ENCODE measurements at regions not wholly inside any gene's neighbourhood (a gene's known extent, or its start where the extent isn't known, plus 50 kb on each side); places are given as distances from the start of the nearest gene placed in this dataset.
"Not testable (repeated sequence)": the region's sequence is repeated elsewhere in the genome, so short reads cannot be mapped to it uniquely, and the experiment has no call there.

DNA sequence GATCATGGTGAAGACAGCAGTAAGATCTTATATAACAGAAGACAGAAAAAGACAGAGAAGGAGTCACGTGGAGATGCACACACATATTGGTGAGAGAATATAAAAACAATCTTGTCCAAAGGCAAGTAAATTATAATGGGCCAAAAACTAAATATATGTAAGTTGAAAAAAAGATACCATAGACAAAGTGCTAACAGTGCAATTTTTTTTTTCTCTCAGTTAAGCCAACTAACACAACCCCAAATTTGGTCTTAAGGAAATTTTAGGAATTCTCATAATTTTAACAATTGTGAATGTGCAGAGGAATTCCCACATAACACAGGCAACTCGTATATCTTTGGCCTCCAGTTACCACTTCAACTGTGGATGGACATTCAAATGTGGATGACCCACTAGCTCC is 432.2 kb downstream of the SOX2 start:
- H3K4me1 ChIP-seq (ENCODE audit: insufficient read depth, low read length), result no peaks in the 10 kb centered on the region
- DNase-seq (ENCODE audit: insufficient read length, low spot score, missing footprints), result no peak
- TF ChIP-seq, protein P1, sequence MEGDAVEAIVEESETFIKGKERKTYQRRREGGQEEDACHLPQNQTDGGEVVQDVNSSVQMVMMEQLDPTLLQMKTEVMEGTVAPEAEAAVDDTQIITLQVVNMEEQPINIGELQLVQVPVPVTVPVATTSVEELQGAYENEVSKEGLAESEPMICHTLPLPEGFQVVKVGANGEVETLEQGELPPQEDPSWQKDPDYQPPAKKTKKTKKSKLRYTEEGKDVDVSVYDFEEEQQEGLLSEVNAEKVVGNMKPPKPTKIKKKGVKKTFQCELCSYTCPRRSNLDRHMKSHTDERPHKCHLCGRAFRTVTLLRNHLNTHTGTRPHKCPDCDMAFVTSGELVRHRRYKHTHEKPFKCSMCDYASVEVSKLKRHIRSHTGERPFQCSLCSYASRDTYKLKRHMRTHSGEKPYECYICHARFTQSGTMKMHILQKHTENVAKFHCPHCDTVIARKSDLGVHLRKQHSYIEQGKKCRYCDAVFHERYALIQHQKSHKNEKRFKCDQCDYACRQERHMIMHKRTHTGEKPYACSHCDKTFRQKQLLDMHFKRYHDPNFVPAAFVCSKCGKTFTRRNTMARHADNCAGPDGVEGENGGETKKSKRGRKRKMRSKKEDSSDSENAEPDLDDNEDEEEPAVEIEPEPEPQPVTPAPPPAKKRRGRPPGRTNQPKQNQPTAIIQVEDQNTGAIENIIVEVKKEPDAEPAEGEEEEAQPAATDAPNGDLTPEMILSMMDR (IDR thresholded peaks at IDR 0.05; ENCODE audit: extremely low read depth, low read depth, low read length), result no peak
- H4K20me1 ChIP-seq (ENCODE audit: insufficient read depth, low read length), result no peaks in the 10 kb centered on the region
- no peaks in the 10 kb centered on the region for H3K36me3 ChIP-seq (ENCODE audit: insufficient read depth, low read length)
- H3K4me2 ChIP-seq (ENCODE audit: insufficient read depth, low read length), result no peak overlapping the region
- no peak overlapping the region for H3K4me3 ChIP-seq (ENCODE audit: insufficient read depth, low read length)
- no peak overlapping the region for H2AFZ ChIP-seq (ENCODE audit: low read length)
- peaks cover 3% of the 10 kb centered on the region for H3K9me3 ChIP-seq (ENCODE audit: low read depth, low read length)
- H3K27me3 ChIP-seq (ENCODE audit: insufficient read depth, low read length), result no peaks in the 10 kb centered on the region
- H3K27ac ChIP-seq (ENCODE audit: low read depth, low read length), result no peak overlapping the region
- no peaks in the 10 kb centered on the region for H3K79me2 ChIP-seq (ENCODE audit: insufficient read depth, low read length)

DNA sequence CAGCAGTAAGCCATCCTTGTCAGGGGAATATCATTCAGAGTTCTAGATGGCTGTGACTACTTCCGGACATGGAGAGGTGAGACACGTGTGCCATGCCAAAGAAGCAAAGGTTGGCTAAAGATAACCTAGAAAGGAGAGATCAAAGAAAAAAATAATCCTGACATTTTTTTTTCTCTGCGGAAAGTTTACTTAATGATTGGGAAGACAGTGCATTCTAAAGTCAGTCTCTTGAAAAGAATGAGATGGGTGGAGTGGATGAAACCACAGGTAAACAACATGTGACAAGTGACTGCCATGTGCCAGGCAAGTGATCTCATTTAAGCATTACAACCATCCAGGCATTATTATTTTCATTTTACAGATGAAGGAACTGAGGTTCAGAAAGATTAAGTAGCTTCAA is 436.6 kb downstream of the SOX2 start:
- no peak for DNase-seq (ENCODE audit: insufficient read length, low spot score, missing footprints)
- Histone ChIP-seq H3K36me3 (ENCODE audit: insufficient read depth, low read length) (no peaks in the 10 kb centered on the region), H2AFZ (ENCODE audit: low read length) (no peak overlapping the region), H3K9me3 (ENCODE audit: low read depth, low read length) (no peaks in the 10 kb centered on the region), H3K27me3 (ENCODE audit: insufficient read depth, low read length) (no peaks in the 10 kb centered on the region), H3K4me1 (ENCODE audit: insufficient read depth, low read length) (no peaks in the 10 kb centered on the region), H4K20me1 (ENCODE audit: insufficient read depth, low read length) (no peaks in the 10 kb centered on the region), H3K79me2 (ENCODE audit: insufficient read depth, low read length) (no peaks in the 10 kb centered on the region), H3K27ac (ENCODE audit: low read depth, low read length) (no peak overlapping the region), H3K4me2 (ENCODE audit: insufficient read depth, low read length) (no peak overlapping the region), H3K4me3 (ENCODE audit: insufficient read depth, low read length) (no peak overlapping the region)
- TF ChIP-seq, protein P1 (IDR thresholded peaks at IDR 0.05; ENCODE audit: extremely low read depth, low read depth, low read length), result no peak

DNA sequence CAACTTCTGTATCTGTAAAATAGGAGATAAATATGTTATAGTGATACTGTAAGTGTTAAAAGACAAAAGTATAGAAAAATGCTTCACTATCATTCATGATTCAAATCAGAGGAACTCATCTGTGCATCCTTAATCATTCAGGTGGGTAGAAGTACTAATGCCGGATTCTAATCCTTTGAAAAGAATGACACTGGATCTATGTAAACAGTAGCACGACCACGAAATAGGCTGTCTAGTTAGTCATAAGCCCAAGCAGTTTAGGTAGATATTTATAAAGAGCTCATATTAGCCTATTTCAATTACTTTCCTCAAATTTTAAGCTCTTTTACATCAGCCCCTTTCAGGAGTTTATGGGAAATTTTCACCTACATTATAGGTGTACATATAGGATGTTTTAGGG is 437.9 kb downstream of the SOX2 start:
- H3K4me2 ChIP-seq (ENCODE audit: insufficient read depth, low read length), result no peak overlapping the region
- no peak for DNase-seq (ENCODE audit: insufficient read length, low spot score, missing footprints)
- H3K27me3 ChIP-seq (ENCODE audit: insufficient read depth, low read length), result no peaks in the 10 kb centered on the region
- H4K20me1 ChIP-seq (ENCODE audit: insufficient read depth, low read length), result no peaks in the 10 kb centered on the region
- H3K4me3 ChIP-seq (ENCODE audit: insufficient read depth, low read length), result no peak overlapping the region
- H3K79me2 ChIP-seq (ENCODE audit: insufficient read depth, low read length), result no peaks in the 10 kb centered on the region
- H3K9me3 ChIP-seq (ENCODE audit: low read depth, low read length), result no peaks in the 10 kb centered on the region
- no peak overlapping the region for H2AFZ ChIP-seq (ENCODE audit: low read length)
- H3K36me3 ChIP-seq (ENCODE audit: insufficient read depth, low read length), result no peaks in the 10 kb centered on the region
- H3K4me1 ChIP-seq (ENCODE audit: insufficient read depth, low read length), result no peaks in the 10 kb centered on the region
- no peak overlapping the region for H3K27ac ChIP-seq (ENCODE audit: low read depth, low read length)
- TF ChIP-seq, protein P1 (IDR thresholded peaks at IDR 0.05; ENCODE audit: extremely low read depth, low read depth, low read length), result no peak

DNA sequence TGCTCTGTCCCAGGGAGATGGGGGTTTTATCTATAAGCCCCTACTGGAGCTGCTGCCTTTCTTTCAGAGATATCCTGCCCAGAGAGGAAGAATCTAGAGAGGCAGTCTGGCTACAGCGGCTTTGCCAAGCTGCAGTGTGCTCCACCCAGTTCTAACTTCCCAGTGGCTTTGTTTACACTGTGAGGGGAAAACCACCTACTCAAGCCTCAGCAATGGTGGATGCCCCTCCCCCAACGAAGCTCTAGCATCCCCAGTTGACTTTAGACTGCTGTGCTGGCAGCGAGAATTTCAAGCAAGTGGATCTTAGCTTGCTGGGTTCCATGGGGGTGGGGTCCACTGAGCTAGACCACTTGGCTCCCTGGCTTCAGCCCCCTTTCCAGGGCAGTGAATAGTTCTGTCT is 444.6 kb downstream of the SOX2 start:
- not testable (repeated sequence) for H3K27ac ChIP-seq (ENCODE audit: low read depth, low read length); H4K20me1 ChIP-seq (ENCODE audit: insufficient read depth, low read length); H3K4me3 ChIP-seq (ENCODE audit: insufficient read depth, low read length); H2AFZ ChIP-seq (ENCODE audit: low read length); H3K27me3 ChIP-seq (ENCODE audit: insufficient read depth, low read length); DNase-seq (ENCODE audit: insufficient read length, low spot score, missing footprints); H3K4me1 ChIP-seq (ENCODE audit: insufficient read depth, low read length); H3K4me2 ChIP-seq (ENCODE audit: insufficient read depth, low read length); H3K36me3 ChIP-seq (ENCODE audit: insufficient read depth, low read length); H3K9me3 ChIP-seq (ENCODE audit: low read depth, low read length); H3K79me2 ChIP-seq (ENCODE audit: insufficient read depth, low read length)

DNA sequence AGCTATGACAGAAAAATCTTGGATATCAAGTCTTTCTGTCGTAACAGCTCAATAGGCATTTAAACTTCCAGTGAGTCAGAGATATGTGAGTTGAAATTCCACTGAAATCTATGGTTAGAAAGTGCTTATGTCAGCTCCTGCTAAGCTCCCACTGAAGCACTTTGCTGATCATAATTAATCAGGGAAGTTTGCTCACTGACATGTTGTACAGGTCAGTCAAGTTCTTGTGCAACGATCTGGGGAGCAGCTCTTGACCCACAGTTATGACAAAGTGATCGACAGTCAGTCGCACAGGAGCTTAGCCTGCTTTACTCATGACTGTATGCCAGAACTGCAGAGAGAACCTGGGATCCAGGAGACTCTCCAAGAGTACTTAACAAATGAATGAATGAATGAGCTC is 453.5 kb downstream of the SOX2 start:
- Histone ChIP-seq H3K79me2 (ENCODE audit: insufficient read depth, low read length) (no peaks in the 10 kb centered on the region), H3K27me3 (ENCODE audit: insufficient read depth, low read length) (no peaks in the 10 kb centered on the region), H3K4me2 (ENCODE audit: insufficient read depth, low read length) (no peak overlapping the region), H3K9me3 (ENCODE audit: low read depth, low read length) (no peaks in the 10 kb centered on the region), H3K36me3 (ENCODE audit: insufficient read depth, low read length) (no peaks in the 10 kb centered on the region), H2AFZ (ENCODE audit: low read length) (no peak overlapping the region), H3K27ac (ENCODE audit: low read depth, low read length) (no peak overlapping the region), H3K4me1 (ENCODE audit: insufficient read depth, low read length) (no peaks in the 10 kb centered on the region), H4K20me1 (ENCODE audit: insufficient read depth, low read length) (no peaks in the 10 kb centered on the region), H3K4me3 (ENCODE audit: insufficient read depth, low read length) (no peak overlapping the region)
- TF ChIP-seq, protein P1 (IDR thresholded peaks at IDR 0.05; ENCODE audit: extremely low read depth, low read depth, low read length), result no peak
- DNase-seq (ENCODE audit: insufficient read length, low spot score, missing footprints), result no peak
